NCI-H82 (cell line): ENCODE measurements at regions not wholly inside any gene's neighbourhood (a gene's known extent, or its start where the extent isn't known, plus 50 kb on each side); places are given as distances from the start of the nearest gene placed in this dataset.

ENCODE experiments used
- DNase-seq: peaks from one replicate; lab custom pipeline; 2025; lab: John Stamatoyannopoulos, UW

GRCh38 chr15:62745621-62746225 is 296.8 kb upstream of the TPM1 start:
- no peak for DNase-seq

- DNase-seq: no peak
These were observed 294.4 kb upstream of the TPM1 start for GRCh38 chr15:62748196-62748595.

- DNase-seq: no peak
These were observed 293.3 kb upstream of the TPM1 start for GRCh38 chr15:62749036-62749815.

- DNase-seq: no peak
These were observed 292.1 kb upstream of the TPM1 start for GRCh38 chr15:62750471-62750870.

GRCh38 chr15:62752657-62753517 is 289.7 kb upstream of the TPM1 start:
- DNase-seq: no peak

GRCh38 chr15:62753518-62754221 is 288.9 kb upstream of the TPM1 start:
- no peak for DNase-seq

- DNase-seq: no peak
These were observed 286.1 kb upstream of the TPM1 start for GRCh38 chr15:62756326-62756994.

GRCh38 chr15:62756995-62757360 is 285.6 kb upstream of the TPM1 start:
- DNase-seq: no peak

- no peak for DNase-seq
These were observed 285.0 kb upstream of the TPM1 start for GRCh38 chr15:62757535-62757934.

- peak; percentile 36 for DNase-seq
These were observed 284.2 kb upstream of the TPM1 start for GRCh38 chr15:62758126-62758951.

GRCh38 chr15:62758952-62759349 is 283.6 kb upstream of the TPM1 start:
- no peak for DNase-seq

- DNase-seq: no peak
These were observed 282.0 kb upstream of the TPM1 start for GRCh38 chr15:62760538-62760937.

- no peak for DNase-seq
These were observed 276.6 kb upstream of the TPM1 start for GRCh38 chr15:62765916-62766315.

GRCh38 chr15:62766599-62766998 is 275.9 kb upstream of the TPM1 start:
- DNase-seq: no peak

GRCh38 chr15:62769604-62770003 is 272.9 kb upstream of the TPM1 start:
- no peak for DNase-seq

GRCh38 chr15:62770111-62770660 is 272.4 kb upstream of the TPM1 start:
- no peak for DNase-seq

- DNase-seq: no peak
These were observed 271.8 kb upstream of the TPM1 start for GRCh38 chr15:62770752-62771151.

- no peak for DNase-seq
These were observed 271.3 kb upstream of the TPM1 start for GRCh38 chr15:62771234-62771633.

- DNase-seq: no peak
These were observed 269.0 kb upstream of the TPM1 start for GRCh38 chr15:62773369-62774165.

- DNase-seq: no peak
These were observed 266.6 kb upstream of the TPM1 start for GRCh38 chr15:62775932-62776331.
